HK-2 (cell line): ENCODE measurements at regions not wholly inside any gene's neighbourhood (a gene's known extent, or its start where the extent isn't known, plus 50 kb on each side); places are given as distances from the start of the nearest gene placed in this dataset.
"Not testable (repeated sequence)": the region's sequence is repeated elsewhere in the genome, so short reads cannot be mapped to it uniquely, and the experiment has no call there.

Experiments
- DNase-seq: peaks from one replicate; pipeline ENCODE4 v3.0.0-alpha.2; 2018; ENCODE audit not compliant: unreplicated experiment

DNA sequence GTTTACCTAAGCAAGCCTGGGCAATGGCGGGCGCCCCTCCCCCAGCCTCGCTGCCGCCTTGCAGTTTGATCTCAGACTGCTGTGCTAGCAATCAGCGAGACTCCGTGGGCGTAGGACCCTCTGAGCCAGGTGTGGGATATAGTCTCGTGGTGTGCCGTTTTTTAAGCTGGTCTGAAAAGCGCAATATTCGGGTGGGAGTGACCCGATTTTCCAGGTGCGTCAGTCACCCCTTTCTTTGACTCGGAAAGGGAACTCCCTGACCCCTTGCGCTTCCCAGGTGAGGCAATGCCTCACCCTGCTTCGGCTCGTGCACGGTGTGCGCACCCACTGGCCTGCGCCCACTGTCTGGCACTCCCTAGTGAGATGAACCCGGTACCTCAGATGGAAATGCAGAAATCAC, 442.6 kb upstream of the MTPN start:
- not testable (repeated sequence) for DNase-seq

DNA sequence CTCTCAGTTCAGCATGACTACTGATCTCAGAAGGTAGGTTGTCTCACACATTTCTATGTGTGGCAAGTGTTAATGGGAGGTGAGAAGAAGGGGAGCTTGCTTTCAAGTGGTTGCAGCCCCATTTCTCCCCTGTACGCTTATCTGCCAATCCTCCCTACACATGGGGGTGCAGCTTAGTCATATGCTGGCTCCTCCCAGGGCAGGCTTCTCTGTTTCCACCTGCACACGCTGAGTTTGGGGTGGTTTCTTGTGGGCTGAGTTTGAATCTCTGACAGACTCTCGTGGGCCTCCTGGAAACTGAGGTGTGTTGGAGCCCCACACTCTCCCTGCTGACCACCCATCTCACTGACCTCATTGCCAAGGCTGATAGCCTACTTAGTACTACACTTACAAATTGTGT, 435.8 kb upstream of the MTPN start:
- no peak for DNase-seq

DNA sequence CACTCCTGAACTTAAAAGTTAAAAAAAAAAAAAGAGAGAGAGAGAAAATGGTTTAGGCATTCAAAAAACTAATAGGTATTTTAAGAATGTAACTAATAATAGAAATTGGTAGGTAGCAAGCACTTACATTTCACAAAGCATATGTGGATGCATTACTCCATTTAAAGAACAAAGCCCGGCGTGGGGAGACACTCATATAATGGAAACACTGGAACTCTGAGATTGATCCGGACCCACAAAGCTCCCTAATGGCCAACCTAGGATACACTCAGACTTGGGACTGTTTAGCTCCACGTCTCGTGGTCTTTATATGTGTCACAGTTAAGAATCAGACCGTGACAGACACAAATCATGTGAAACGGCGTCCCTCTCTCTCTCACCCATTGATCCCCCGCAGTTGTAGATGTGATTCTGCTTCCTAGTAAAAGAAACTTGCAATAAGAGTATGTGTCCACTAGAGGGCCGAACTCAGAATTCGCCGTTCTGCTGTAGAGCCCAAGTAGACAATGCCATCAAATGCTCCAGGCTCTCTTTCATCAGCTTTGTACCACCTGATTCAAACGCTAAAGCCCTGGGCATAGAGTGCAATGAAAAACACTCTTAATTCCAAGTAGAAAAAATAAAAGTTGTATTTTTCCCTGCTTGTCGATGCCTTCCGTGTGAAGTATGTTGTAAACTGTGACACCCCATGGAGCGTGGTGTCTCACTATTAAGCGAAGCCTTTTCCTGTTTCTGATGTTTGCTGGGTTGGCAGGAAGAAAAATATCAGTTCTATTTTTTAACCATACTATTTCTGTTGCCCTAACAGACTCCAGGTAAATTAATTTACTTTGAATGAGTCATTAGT, 429.0 kb upstream of the MTPN start:
- peak; percentile 25 for DNase-seq

DNA sequence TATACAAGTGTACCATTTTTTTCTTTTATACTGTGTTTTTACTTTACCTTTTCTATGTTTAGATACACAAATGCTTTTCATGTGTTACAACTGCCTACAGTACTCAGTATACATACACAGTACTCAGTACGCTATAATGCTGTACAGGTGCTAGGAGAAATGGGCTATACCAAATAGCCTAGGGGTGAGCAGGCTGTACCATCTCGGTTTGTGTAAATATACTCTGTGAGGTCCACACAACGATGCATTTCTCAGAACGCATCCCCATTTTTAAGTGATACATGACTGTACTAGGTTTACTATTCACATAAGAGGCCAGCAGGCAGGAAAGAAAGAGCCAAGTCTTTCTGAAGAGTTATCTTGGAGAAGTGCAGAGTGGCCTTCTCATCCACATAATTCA, 426.4 kb upstream of the MTPN start:
- DNase-seq = no peak

DNA sequence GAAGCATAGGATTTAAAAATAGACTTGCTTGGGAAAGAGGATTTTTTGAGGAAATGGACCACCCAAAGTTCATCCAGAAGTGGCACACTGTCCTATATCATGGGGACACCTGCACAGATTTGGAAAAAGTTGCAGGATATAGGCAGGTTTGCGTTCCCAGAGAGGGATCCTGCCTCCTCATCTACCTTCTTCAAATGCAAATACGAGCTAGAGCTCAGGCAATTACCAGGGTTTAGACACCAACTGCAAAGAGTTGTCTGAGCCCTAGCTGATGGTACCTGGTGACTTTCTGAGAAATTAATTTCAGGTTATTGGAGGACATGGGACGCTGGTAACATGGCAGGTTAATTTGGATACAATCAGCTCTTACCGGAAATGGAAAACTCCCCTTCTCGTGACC, 423.7 kb upstream of the MTPN start:
- no peak for DNase-seq

DNA sequence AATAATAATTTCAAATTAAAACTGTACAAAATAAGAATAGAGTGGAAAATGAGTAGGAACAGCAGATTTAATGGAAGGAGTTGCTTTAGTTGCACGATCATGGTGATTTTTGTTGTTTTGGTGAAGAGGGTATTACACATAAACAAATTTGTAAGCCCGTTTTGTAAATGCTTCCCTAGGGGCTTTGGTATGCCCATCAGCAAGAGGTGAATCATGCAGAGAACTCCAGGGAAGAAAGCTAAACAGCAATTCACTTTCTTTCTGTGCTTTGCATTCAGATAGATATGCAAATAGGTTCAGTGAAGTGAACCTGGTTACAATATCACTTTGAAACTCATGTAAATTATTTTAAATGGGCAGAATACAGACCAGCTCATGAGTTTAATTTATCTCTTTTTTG, 422.2 kb upstream of the MTPN start:
- no peak for DNase-seq

DNA sequence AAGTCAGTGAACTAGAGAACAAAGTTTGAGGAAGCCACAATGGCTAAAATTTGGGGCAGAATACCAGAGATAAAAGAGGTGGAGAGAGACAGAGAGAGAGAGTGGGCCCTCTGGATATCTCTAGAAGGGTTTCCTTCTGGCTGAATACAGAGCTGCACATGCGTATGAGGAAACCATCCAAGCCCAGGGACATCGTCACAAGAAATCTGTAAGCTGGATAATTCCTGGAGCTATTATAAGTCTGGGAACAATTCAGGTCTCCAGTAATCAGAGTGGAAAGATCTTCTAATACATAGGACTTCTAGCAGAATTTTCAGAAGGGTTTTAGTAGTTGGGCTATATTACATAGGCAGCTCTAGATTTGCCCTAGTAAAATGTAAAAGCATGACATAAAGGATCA, 415.7 kb upstream of the MTPN start:
- no peak for DNase-seq

DNA sequence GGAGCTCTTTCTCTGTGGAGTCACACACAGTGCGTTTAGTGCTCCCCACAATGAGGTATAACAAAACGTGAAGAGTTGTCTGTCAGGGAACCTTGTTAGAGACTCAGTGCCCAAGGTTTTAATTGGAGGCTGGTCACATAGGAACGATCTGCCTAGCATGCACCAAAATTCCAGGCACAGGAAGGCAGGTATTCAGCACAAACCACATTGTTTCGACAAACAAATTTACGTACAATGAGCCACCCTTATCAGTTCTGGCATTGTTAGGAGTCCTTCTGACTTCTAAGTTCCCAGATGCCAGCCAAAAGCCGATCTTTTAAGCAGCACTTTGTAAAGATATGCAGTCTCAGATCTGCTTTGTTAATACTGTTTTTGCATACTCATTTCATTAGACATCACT, 414.2 kb upstream of the MTPN start:
- DNase-seq = no peak

DNA sequence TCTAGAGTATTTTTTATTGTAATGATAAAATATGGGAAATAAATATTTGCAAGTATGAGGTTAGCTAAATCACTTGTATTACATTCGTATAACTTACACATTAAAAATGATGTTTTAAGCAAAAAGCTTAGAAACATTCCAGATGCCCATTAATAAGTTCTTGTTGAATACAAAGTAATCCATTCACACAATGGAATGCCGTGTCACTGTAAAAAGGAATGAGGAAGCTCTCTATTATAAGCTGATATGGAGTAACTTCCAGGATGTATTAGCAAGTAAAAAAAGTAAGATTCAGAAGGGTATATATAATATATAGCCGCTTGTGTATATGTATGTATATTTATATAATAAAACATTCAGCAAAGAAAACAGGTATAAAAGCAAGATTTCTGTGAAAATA, 412.8 kb upstream of the MTPN start:
- DNase-seq = no peak

DNA sequence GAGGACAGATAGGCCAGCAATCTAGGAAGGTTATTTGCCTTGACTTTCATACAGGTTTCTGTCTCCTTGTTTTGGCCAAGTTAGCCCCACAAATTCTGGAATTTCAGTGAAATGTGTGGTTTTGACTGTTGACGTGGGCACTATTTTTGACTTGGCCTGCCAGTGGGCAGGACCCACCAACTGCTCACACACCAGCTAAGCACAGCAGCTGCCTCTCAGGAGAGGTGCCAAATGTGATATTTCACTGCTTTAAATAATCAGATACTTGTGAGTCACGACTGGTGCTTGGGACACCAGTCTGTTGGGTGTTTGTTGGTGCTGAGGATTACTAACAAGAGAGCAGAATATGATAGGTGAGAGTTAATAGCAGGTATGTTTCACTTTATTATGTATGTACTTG, 409.7 kb upstream of the MTPN start:
- no peak for DNase-seq

DNA sequence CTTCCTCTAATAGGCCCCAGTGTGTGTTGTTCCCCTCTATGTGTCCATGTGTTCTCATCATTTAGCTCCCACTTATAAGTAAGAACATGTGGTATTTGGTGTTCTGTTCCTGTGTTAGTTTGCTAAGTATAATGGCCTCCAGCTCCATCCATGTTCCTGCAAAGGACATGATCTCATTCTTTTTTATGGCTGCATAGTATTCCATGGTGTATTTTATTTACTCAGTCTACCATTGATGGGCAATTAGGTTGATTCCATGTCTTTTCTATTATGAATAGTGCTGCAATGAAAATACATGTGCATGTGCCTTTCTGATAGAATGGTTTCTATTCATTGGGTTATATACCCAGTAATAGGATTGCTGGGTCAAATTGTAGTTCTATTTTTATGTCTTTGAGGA, 394.2 kb upstream of the MTPN start:
- not testable (repeated sequence) for DNase-seq

DNA sequence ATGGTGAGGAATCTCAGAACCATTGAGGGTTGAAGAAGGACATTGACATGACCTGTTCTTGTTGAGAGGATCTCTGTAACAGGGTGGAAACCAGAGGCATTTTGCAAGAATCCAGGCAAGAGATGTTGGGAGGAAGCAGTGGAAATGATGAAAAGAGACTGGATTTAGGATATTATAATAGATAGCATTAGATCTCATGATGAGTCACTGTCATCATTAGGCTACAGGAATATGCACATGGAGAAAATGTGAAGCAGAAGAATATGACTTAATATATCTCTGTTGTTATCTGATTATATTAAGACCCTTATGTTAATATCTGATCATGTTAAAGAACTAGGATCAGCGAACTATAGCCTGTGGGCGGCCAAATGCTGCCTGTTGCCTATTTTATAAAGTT, 393.0 kb upstream of the MTPN start:
- DNase-seq = no peak

DNA sequence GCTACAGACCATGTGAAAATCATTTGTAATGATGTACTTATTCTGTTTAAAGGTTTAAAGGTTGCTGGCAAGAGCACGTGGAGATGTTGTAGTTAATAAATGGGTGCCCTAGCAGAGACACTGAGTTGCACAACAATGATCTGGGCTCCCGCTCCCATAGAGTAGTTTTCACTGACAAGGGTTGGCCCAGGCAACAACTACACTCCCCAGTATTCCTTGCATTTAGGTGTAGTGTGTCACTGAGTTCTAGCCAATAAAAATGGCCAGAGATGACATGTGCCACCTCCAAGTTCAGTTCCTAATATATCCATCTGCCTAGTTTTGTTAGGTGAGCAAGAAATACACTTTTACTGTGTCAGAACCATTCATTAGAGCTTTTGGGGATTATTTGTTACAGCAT, 392.1 kb upstream of the MTPN start:
- no peak for DNase-seq

DNA sequence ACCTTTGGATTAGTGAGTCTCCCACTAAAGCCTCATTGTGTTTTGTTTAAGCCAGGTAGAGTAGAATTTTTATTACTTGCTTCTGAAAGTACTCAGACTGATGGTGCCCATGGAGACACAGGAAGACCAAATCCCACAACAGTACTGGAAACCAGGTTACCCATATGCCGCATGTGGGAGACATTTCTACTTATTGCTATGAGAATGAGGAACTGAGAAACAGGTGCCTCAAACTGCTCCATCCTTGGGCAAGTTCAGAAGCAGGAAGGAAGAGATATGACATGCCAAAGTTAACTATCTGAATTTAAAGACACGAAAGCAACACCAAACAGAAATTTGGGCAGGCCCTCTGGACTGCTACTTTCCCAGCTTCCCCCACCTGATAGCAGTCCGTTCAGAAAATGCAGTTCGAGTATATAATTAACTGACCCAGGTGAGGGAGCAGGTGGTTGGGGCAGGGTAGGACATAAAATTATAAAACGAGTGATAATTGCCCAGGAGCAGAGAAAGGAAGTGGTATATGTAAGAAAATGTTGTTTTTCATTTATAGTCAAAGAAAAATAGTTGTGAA, 382.3 kb upstream of the MTPN start:
- no peak for DNase-seq

DNA sequence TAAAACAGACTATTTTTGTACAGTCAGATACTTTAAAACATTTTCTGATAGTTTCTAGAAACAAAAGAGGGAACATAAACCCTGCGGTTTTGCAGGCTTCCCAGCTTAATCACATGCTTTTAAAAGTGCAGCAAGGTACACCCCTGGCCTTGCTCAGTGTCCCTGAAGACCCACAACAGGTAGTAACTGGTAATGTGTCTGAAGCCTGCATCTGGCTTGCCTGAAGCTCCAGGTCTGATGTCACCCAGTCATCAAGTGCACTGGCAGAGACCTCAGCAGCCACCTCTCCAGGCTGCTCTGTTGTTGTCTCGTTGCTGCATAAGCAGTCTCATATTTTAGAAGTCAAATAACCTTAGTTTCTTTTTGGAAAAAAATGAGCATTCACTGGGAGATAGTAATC, 376.1 kb upstream of the MTPN start:
- DNase-seq = no peak

DNA sequence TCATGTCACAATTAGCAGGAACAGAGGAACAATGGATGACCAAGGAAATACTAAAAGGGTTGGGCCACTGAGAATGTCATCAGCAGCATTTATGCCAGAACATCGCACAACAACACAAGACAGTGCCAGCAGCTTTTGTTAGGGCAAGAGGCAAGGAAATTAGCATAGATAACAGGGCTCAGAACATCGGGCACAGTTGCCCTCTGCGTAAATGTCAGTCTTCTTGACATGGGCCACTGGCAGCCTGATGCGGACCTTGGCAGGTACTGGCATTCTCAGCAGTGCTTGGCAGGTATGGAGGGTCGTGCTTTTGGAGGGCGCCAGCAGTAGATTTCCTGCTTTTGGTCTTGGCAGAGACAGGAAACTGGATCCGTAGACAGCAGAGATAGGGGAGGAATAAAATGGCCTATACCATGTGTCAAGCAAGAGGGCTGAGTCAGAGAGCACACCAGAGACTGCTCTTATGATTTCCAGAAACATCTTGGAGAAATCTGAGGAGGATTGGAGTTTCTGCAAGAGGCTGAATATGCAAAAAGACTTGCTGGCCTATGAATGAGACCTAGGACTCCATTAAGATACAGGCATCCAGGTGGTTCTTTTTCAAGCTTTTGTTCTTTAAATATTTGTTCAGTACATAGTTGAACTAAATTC, 371.5 kb upstream of the MTPN start:
- DNase-seq = no peak

DNA sequence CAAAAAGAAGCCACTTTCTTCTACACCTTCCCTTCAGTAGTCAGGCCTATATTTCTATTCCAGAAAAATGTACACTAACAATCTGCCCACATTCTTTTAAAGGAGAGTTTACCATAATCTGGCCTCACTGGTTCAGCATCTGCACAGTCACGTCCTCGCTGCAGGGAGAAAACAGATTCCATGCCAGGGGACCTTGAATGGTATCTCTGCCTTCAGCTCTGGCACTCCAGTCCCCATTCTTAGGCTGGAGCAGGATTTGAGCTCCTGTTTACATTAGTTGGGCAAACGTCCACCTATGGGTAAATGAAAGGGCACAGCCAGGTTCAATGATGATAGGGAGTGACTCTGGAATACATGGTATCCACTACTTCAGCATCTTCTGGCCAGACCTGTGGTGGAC, 371.0 kb upstream of the MTPN start:
- no peak for DNase-seq

DNA sequence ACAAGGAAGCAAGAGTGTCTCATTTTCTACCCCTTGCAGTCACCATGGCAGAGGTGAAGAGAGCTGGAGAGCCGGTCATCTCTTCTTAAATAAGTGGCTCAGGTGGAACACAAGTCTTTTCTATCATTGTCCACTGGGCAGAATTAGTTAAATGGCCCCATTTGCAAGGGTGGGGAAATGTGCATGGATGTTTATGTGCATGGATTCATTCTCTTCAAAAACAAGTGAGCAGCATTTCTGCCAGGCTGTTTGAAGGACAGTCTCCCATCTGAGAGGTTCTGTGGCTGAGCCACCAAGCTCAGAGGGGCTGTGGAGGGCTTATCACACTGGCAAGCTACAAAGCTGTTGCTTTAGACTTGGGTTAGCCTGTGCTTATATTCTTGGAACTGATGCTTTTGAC, 370.3 kb upstream of the MTPN start:
- DNase-seq = no peak

DNA sequence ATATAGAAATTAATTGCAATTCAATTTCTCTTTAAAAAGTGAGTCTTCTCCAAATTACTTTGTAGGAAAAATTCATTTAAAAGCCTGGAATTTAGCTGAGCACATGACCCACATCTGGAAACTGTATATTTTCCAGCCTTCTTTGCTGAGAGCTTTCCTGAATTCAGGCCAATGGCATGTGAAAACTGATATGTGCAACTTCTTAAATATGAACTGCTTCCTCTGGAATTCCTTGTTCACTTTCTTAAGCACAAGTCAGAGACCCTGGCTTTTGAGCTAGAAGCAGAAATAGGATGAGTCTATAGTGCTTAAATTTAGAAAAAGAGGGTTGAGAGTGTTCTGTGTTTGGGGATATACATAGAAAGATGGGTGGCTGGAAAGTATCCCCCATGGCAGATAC, 365.1 kb upstream of the MTPN start:
- no peak for DNase-seq

DNA sequence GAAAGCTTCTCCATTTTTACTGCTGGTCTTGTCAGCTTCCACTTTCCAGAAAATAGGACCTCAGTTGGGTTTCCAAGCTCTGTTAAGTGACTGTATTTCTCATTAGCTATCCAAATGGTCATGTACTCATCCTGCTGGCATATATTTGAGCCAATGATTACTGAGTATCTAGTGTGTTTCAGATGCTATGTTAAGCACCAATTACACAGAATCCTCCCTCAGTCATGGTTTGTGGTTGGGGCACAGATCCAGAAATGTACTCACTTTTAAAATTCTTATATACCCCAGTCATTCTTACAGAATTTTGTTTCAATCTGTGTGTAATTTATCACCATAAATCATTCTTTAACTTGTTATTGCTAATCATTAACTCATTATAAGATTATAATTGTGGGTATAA, 362.3 kb upstream of the MTPN start:
- DNase-seq = no peak

DNA sequence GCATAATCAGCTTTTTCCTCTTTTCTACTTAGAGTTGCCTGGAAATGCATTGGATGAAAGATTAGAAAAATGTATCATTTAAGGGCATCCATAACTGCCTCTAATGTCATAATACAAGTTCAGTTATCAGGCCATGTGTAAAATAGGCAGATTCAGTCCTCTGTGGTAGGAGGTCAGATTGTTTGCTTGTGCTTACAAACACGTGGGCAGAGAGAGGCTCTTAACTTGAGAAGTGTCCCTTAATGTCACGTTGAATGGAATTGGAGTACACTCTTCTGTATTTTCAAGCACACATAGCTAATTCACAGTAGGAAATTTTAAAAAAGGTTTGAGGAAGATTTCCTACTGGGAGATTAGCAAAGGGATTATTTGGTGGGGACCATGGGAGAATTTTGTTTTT, 359.8 kb upstream of the MTPN start:
- DNase-seq = no peak

DNA sequence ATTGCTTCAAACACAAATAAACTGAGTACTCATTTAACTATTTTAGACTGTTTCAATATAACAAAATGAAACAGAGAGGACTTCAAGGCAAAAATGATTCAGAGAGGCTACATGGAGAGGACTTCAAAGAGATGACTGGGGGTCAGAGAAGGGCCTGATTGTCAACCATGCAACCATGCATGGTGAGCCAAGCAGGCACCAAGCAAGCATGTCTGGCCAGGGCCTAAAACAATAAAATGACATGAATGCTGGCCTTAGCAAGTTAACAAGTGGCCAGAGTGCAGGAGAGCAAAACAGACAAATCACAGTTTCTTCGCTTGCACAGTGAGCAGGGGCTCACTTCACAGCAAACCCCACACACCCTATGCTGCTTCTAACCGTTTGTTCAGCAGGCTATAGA, 356.5 kb upstream of the MTPN start:
- DNase-seq = no peak

DNA sequence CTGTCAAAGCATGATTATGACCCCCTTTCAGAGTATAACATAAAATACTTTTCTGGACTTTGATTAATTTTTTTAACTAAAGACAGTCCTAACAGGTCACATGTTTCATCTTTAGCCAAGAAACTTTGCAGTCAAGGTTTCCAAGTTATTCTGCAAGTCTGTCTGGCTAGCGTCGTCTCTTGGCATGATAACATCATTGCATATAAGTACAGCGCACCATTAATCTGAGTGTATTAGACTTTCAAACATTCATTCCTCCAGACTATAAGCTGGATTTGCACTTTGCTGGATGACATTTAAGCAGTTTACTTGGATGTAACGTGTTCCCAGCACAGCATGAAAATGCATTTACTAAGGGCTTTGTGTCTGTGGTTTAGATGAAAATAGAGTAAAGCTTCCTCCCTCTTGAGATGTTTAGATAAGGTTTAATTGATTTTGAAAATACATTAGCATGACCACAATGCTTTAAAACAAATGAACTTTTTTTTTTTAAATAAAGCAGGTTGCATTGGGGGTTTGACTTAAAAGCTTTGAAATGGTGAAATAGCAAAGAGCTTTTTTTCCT, 349.0 kb upstream of the MTPN start:
- no peak for DNase-seq
